Chondrocyte (in vitro differentiated cells): ENCODE measurements at regions not wholly inside any gene's neighbourhood (a gene's known extent, or its start where the extent isn't known, plus 50 kb on each side); places are given as distances from the start of the nearest gene placed in this dataset.

Experiments used
- DNase-seq: peaks from one replicate; pipeline ENCODE4 v3.0.0; 2021; ENCODE audit warnings: mixed read lengths, low spot score
- H3K27ac Mint-ChIP-seq: one replicate; pipeline ENCODE4 v1.8.0; 2021; ENCODE audit warnings: mild to moderate bottlenecking, moderate library complexity, mixed read lengths; ENCODE audit not compliant: unreplicated experiment
- H3K27me3 Mint-ChIP-seq: 2 replicates; pipeline ENCODE4 v1.8.0; 2021; ENCODE audit warnings: low read depth, mixed read lengths
- H3K36me3 Mint-ChIP-seq: 2 replicates; pipeline ENCODE4 v1.8.0; 2021; ENCODE audit warnings: low read depth, mixed read lengths
- H3K4me1 Mint-ChIP-seq: 2 replicates; pipeline ENCODE4 v1.8.0; 2021; ENCODE audit warnings: low read depth, mild to moderate bottlenecking, mixed read lengths
- H3K4me3 Mint-ChIP-seq: one replicate; pipeline ENCODE4 v1.8.0; 2021; ENCODE audit warnings: mild to moderate bottlenecking, moderate library complexity, mixed read lengths; ENCODE audit not compliant: unreplicated experiment
- H3K9me3 Mint-ChIP-seq: 2 replicates; pipeline ENCODE4 v1.8.0; 2021; ENCODE audit warnings: low read depth, mixed read lengths
- TF ChIP-seq, protein P1 (sequence below): fragments of 200-600 bp; sonication (generic); IDR thresholded peaks from 2 replicates; pipeline ENCODE4 v1.5.0; 2021; ENCODE audit warnings: antibody characterized with exemption, mild to moderate bottlenecking, moderate library complexity

- Mint-ChIP-seq H3K27me3 (no peaks in the 10 kb centered on the region), H3K4me3 (no peak overlapping the region), H3K4me1 (no peaks in the 10 kb centered on the region), H3K36me3 (no peaks in the 10 kb centered on the region), H3K9me3 (peaks cover 2% of the 10 kb centered on the region), H3K27ac (no peak overlapping the region)
- TF ChIP-seq, protein P1, sequence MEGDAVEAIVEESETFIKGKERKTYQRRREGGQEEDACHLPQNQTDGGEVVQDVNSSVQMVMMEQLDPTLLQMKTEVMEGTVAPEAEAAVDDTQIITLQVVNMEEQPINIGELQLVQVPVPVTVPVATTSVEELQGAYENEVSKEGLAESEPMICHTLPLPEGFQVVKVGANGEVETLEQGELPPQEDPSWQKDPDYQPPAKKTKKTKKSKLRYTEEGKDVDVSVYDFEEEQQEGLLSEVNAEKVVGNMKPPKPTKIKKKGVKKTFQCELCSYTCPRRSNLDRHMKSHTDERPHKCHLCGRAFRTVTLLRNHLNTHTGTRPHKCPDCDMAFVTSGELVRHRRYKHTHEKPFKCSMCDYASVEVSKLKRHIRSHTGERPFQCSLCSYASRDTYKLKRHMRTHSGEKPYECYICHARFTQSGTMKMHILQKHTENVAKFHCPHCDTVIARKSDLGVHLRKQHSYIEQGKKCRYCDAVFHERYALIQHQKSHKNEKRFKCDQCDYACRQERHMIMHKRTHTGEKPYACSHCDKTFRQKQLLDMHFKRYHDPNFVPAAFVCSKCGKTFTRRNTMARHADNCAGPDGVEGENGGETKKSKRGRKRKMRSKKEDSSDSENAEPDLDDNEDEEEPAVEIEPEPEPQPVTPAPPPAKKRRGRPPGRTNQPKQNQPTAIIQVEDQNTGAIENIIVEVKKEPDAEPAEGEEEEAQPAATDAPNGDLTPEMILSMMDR: no peak
- DNase-seq: no peak
Observed at GRCh38 chrX:95029571-95029970, 1355.6 kb downstream of the FAM133A start.

- no peak for DNase-seq
- peaks cover 9% of the 10 kb centered on the region for H3K9me3 Mint-ChIP-seq
- H3K27ac Mint-ChIP-seq: no peak overlapping the region
- TF ChIP-seq, protein P1: no peak
- peaks cover 2% of the 10 kb centered on the region for H3K27me3 Mint-ChIP-seq
- H3K36me3 Mint-ChIP-seq: no peaks in the 10 kb centered on the region
- no peaks in the 10 kb centered on the region for H3K4me1 Mint-ChIP-seq
- no peak overlapping the region for H3K4me3 Mint-ChIP-seq
Observed at GRCh38 chrX:95040104-95040503, 1366.1 kb downstream of the FAM133A start.

DNA sequence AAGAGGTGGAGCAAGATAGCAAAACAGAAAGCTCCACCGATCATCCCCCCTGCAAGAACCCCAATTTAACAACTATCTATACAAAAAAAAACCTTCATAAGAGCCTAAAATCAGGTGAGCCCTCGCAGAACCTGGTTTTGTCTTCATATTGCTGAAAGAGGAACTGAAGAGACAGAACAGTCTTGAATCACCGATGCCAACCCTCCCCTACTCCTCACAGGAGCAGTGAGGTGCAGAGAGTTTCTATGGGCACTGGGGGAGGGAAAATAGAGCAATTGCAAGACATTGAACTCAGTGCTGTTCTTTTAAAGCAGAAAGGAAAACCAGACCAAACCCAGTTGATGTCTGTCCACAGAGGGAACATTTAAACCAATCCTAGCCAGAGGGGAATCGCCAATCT lies 1370.3 kb downstream of the FAM133A start:
- TF ChIP-seq, protein P1: no peak
- Mint-ChIP-seq H3K9me3 (no peaks in the 10 kb centered on the region), H3K27me3 (peaks cover 2% of the 10 kb centered on the region), H3K36me3 (no peaks in the 10 kb centered on the region), H3K4me3 (no peak overlapping the region), H3K4me1 (no peaks in the 10 kb centered on the region), H3K27ac (no peak overlapping the region)
- DNase-seq: no peak

- no peaks in the 10 kb centered on the region for H3K27me3 Mint-ChIP-seq
- DNase-seq: no peak
- no peak overlapping the region for H3K27ac Mint-ChIP-seq
- no peak overlapping the region for H3K4me3 Mint-ChIP-seq
- TF ChIP-seq, protein P1: no peak
- H3K4me1 Mint-ChIP-seq: peaks cover 25% of the 10 kb centered on the region
- H3K36me3 Mint-ChIP-seq: no peaks in the 10 kb centered on the region
- H3K9me3 Mint-ChIP-seq: no peaks in the 10 kb centered on the region
Observed at GRCh38 chrX:95055991-95056390, 1382.0 kb downstream of the FAM133A start.

GRCh38 chrX:95056901-95057300 lies 1382.9 kb downstream of the FAM133A start:
- H3K4me3 Mint-ChIP-seq: no peak overlapping the region
- no peak overlapping the region for H3K27ac Mint-ChIP-seq
- TF ChIP-seq, protein P1: peak; percentile 70
- no peak for DNase-seq
- peaks cover 25% of the 10 kb centered on the region for H3K4me1 Mint-ChIP-seq
- no peaks in the 10 kb centered on the region for H3K9me3 Mint-ChIP-seq
- H3K27me3 Mint-ChIP-seq: no peaks in the 10 kb centered on the region
- no peaks in the 10 kb centered on the region for H3K36me3 Mint-ChIP-seq
